H1 (cell line): ENCODE measurements at regions not wholly inside any gene's neighbourhood (a gene's known extent, or its start where the extent isn't known, plus 50 kb on each side); places are given as distances from the start of the nearest gene placed in this dataset.
"Not testable (repeated sequence)": the region's sequence is repeated elsewhere in the genome, so short reads cannot be mapped to it uniquely, and the experiment has no call there.

Experiments used
- CTCF ChIA-PET: fragments of 300-600 bp; sonication (Branson Sonifier 250); formaldehyde crosslinking; loops from one replicate; lab custom pipeline; 2021; ENCODE audit not compliant: partially characterized antibody; lab: Charles Lee
- POLR2A ChIA-PET: fragments of 300-600 bp; sonication (Branson Sonifier 250); formaldehyde crosslinking; loops from one replicate; lab custom pipeline; 2021; ENCODE audit warnings: inconsistent platforms; ENCODE audit not compliant: partially characterized antibody; lab: Charles Lee
- DNase-seq, 2 experiments: peaks; one replicate each; pipeline versions ENCODE4 v3.0.0 to v3.0.0-alpha.2; 2010 to 2022; ENCODE audit warnings: low spot score in 2 of 2, low read depth in 1 of 2, mixed read lengths in 1 of 2
- FAIRE-seq: peaks from 2 replicates; lab custom pipeline; 2011; peaks lifted over from hg19 to GRCh38; lab: Jason Lieb, UNC
- H2AFZ ChIP-seq: 2 replicates; pipeline ENCODE4 v1.8.1; 2012; ENCODE audit warnings: low read length, inconsistent platforms
- H2AK5ac ChIP-seq: 2 replicates; pipeline ENCODE4 v1.6.1; 2013; ENCODE audit warnings: low read depth, low read length
- H2BK120ac ChIP-seq: replicated peaks from 2 replicates; pipeline ENCODE3; 2013; ENCODE audit warnings: low read depth, low read length, inconsistent platforms
- H2BK12ac ChIP-seq: 2 replicates; pipeline ENCODE4 v1.6.1; 2013; ENCODE audit warnings: low read depth, low read length
- H2BK15ac ChIP-seq: 2 replicates; pipeline ENCODE4 v1.6.1; 2013; ENCODE audit warnings: low read length
- H2BK20ac ChIP-seq: 2 replicates; pipeline ENCODE4 v1.6.1; 2013; ENCODE audit warnings: low read length
- H2BK5ac ChIP-seq: 2 replicates; pipeline ENCODE4 v1.6.1; 2013; ENCODE audit warnings: low read depth, low read length
- H3K14ac ChIP-seq: 2 replicates; pipeline ENCODE4 v1.6.1; 2013; ENCODE audit warnings: inconsistent platforms; ENCODE audit not compliant: insufficient read length
- H3K18ac ChIP-seq: 2 replicates; pipeline ENCODE4 v1.6.1; 2013; ENCODE audit warnings: low read length; ENCODE audit errors: extremely low read depth
- H3K23ac ChIP-seq: 2 replicates; pipeline ENCODE4 v1.6.1; 2013; ENCODE audit warnings: inconsistent platforms; ENCODE audit not compliant: insufficient read length
- H3K23me2 ChIP-seq: 2 replicates; pipeline ENCODE4 v1.6.1; 2013; ENCODE audit warnings: low read depth, low read length
- H3K27ac ChIP-seq: 2 replicates; pipeline ENCODE4 v1.6.1; 2011; ENCODE audit warnings: low read depth, low read length, inconsistent platforms
- H3K27me3 ChIP-seq, 4 experiments: replicated peaks in 1 of 4; 1 replicate in 1 of 4; 2 replicates in 3 of 4; pipeline versions ENCODE4 v1.6.1 to v1.8.1; 2011 to 2013; ENCODE audit warnings: low read length in 3 of 4, mild to moderate bottlenecking in 3 of 4, inconsistent platforms in 2 of 4, mixed read lengths in 2 of 4, moderate library complexity in 1 of 4; ENCODE audit not compliant: control insufficient read depth in 3 of 4, insufficient read depth in 3 of 4; ENCODE audit errors: extremely low read depth in 1 of 4
- H3K36me3 ChIP-seq, 4 experiments: 2 replicates each; pipeline versions ENCODE4 v1.6.1 to v1.8.1; 2011 to 2013; ENCODE audit warnings: mild to moderate bottlenecking in 4 of 4, low read length in 3 of 4, moderate library complexity in 2 of 4, control low read depth in 1 of 4, inconsistent platforms in 1 of 4; ENCODE audit not compliant: insufficient read depth in 4 of 4, control insufficient read depth in 2 of 4
- H3K4ac ChIP-seq: replicated peaks from 2 replicates; pipeline ENCODE3; 2013; ENCODE audit warnings: low read length, low read depth, mixed read lengths, inconsistent platforms; ENCODE audit not compliant: insufficient read length
- H3K4me1 ChIP-seq, 4 experiments: replicated peaks in 1 of 4; 1 replicate in 1 of 4; 2 replicates in 3 of 4; pipeline versions ENCODE4 v1.6.1 to v1.8.1; 2011 to 2013; ENCODE audit warnings: low read length in 3 of 4, inconsistent platforms in 2 of 4, mixed read lengths in 1 of 4; ENCODE audit not compliant: insufficient read depth in 4 of 4, control insufficient read depth in 3 of 4
- H3K4me2 ChIP-seq, 2 experiments: 2 replicates each; pipeline versions ENCODE4 v1.6.1 to v1.8.1; 2011 to 2013; ENCODE audit warnings: low read depth in 2 of 2, low read length in 2 of 2, control low read depth in 1 of 2, inconsistent platforms in 1 of 2, mild to moderate bottlenecking in 1 of 2; ENCODE audit not compliant: insufficient read depth in 1 of 2
- H3K4me3 ChIP-seq, 4 experiments: fragments of 200-600, 300-600 bp in 1 of 4; sonication (generic), shearing (Covaris generic), sonication (Bioruptor Twin) in 1 of 4; 2 replicates each; pipeline versions ENCODE4 v1.5.1 to v1.8.1; 2011 to 2016; ENCODE audit warnings: low read length in 4 of 4, low read depth in 3 of 4, control low read depth in 2 of 4, inconsistent platforms in 2 of 4, mild to moderate bottlenecking in 2 of 4, mixed read lengths in 1 of 4, moderate library complexity in 1 of 4; ENCODE audit not compliant: insufficient read depth in 2 of 4; ENCODE audit errors: extremely low read depth in 1 of 4
- H3K56ac ChIP-seq: replicated peaks from 2 replicates; pipeline ENCODE3; 2013; ENCODE audit warnings: low read depth, mild to moderate bottlenecking, mixed read lengths, low read length, inconsistent platforms; ENCODE audit not compliant: insufficient read length
- H3K79me1 ChIP-seq: 2 replicates; pipeline ENCODE4 v1.6.1; 2013; ENCODE audit warnings: low read depth, low read length, control low read depth
- H3K79me2 ChIP-seq, 2 experiments: 2 replicates each; pipeline versions ENCODE4 v1.6.1 to v1.8.1; 2012 to 2013; ENCODE audit warnings: low read length in 2 of 2, mild to moderate bottlenecking in 2 of 2, inconsistent platforms in 1 of 2; ENCODE audit not compliant: insufficient read depth in 2 of 2, control insufficient read depth in 1 of 2
- H3K9ac ChIP-seq, 4 experiments: replicated peaks in 1 of 4; 1 replicate in 1 of 4; 2 replicates in 3 of 4; pipeline versions ENCODE4 v1.6.1 to v1.8.1; 2011 to 2013; ENCODE audit warnings: low read depth in 3 of 4, low read length in 3 of 4, control low read depth in 2 of 4, mild to moderate bottlenecking in 2 of 4, moderate library complexity in 2 of 4, inconsistent platforms in 1 of 4; ENCODE audit errors: extremely low read depth in 1 of 4
- H3K9me3 ChIP-seq, 2 experiments: 2 replicates each; pipeline versions ENCODE4 v1.6.1 to v1.8.1; 2012 to 2013; ENCODE audit warnings: mild to moderate bottlenecking in 2 of 2, moderate library complexity in 2 of 2, control low read depth in 1 of 2, inconsistent platforms in 1 of 2, low read depth in 1 of 2, low read length in 1 of 2, mixed read lengths in 1 of 2; ENCODE audit not compliant: insufficient read depth in 2 of 2
- H4K20me1 ChIP-seq, 2 experiments: replicated peaks in 1 of 2; 2 replicates each; pipeline versions ENCODE3 to v1.8.1; 2011 to 2013; ENCODE audit warnings: inconsistent platforms in 2 of 2, low read length in 2 of 2, mild to moderate bottlenecking in 1 of 2; ENCODE audit not compliant: insufficient read depth in 2 of 2, control insufficient read depth in 1 of 2
- H4K5ac ChIP-seq: 2 replicates; pipeline ENCODE4 v1.6.1; 2013; ENCODE audit warnings: low read length, low read depth, mixed read lengths, inconsistent platforms; ENCODE audit not compliant: insufficient read length
- H4K8ac ChIP-seq: 2 replicates; pipeline ENCODE4 v1.8.0; 2013; ENCODE audit warnings: mild to moderate bottlenecking, moderate library complexity, low read length, inconsistent platforms; ENCODE audit not compliant: insufficient read depth; ENCODE audit errors: extremely low read depth
- H4K91ac ChIP-seq: replicated peaks from 2 replicates; pipeline ENCODE3; 2013; ENCODE audit warnings: low read length, mixed read lengths, inconsistent platforms; ENCODE audit not compliant: insufficient read length
- ASH2L ChIP-seq: fragments of 200-600, 300-600 bp; sonication (generic); IDR thresholded peaks from one replicate; pipeline ENCODE4 v1.7.1; 2017; ENCODE audit warnings: low read length
- CEBPB ChIP-seq: IDR thresholded peaks from 2 replicates; pipeline ENCODE4 v1.6.1; 2012; ENCODE audit warnings: low read depth, low read length
- KDM4A ChIP-seq: IDR thresholded peaks from one replicate; pipeline ENCODE4 v1.7.1; 2012; ENCODE audit warnings: low read depth, mild to moderate bottlenecking, moderate library complexity, low read length, inconsistent platforms; ENCODE audit not compliant: severe bottlenecking
- TBP ChIP-seq: IDR thresholded peaks from 2 replicates; pipeline ENCODE4 v1.6.1; 2011; ENCODE audit warnings: low read depth, low read length, improper control_type of control experiment
- WGBS, 2 experiments: shearing (Covaris generic) in 1 of 2; methylation state at CpG; one replicate each; pipeline versions ENCODE4 v1.1.6 to v1.1.7; 2013 to 2015; ENCODE audit warnings: low lambda C conversion rate in 2 of 2, mixed read lengths in 2 of 2, inconsistent platforms in 1 of 2, low coverage in 1 of 2, missing lambda C conversion rate in 1 of 2; ENCODE audit not compliant: insufficient replicate concordance in 2 of 2, insufficient coverage in 1 of 2, insufficient read length in 1 of 2; ENCODE audit errors: extremely low coverage in 1 of 2, missing lambda C conversion rate in 1 of 2; 5-methylcytosine and 5-hydroxymethylcytosine counted together

- DNase-seq = peak in 1 of 2 experiments; percentile 79
- peak overlapping the region in 1 of 2 experiments; percentile 49 for H3K4me2 ChIP-seq
- POLR2A ChIA-PET = not testable (repeated sequence)
Measured at GRCh38 chr1:145475369-145475915, 50.0 kb upstream of the NBPF20 start.

More at GRCh38 chr1:145475369-145475915, 50.0 kb upstream of the NBPF20 start:
- H4K5ac ChIP-seq, H2BK20ac ChIP-seq, CTCF ChIA-PET, H4K8ac ChIP-seq, H3K27me3 ChIP-seq, H3K23me2 ChIP-seq, H3K79me1 ChIP-seq, H3K56ac ChIP-seq, H3K18ac ChIP-seq, H3K36me3 ChIP-seq, H3K79me2 ChIP-seq, H2BK12ac ChIP-seq, FAIRE-seq, H3K23ac ChIP-seq, H3K14ac ChIP-seq, H2AK5ac ChIP-seq, H2BK15ac ChIP-seq, H3K4ac ChIP-seq, H3K27ac ChIP-seq, H2BK120ac ChIP-seq, H3K9ac ChIP-seq, H2BK5ac ChIP-seq, H4K91ac ChIP-seq, H3K4me1 ChIP-seq, H3K9me3 ChIP-seq, H2AFZ ChIP-seq, H4K20me1 ChIP-seq: not testable (repeated sequence)
- 12% methylated on average over 14 of the region's 41 CpGs; no CpG with 5 or more reads in 1 of the 2 experiments for WGBS, 2 experiments
- TF ChIP-seq TBP (peak; percentile 95), CEBPB (peak; percentile 83), ASH2L (peak; percentile 39), KDM4A (peak; percentile 40)
- peak overlapping the region; percentile 41 to 57 (median 49); a peak in 6 of 8 replicates for H3K4me3 ChIP-seq
